K562 (cell line): ENCODE measurements at regions not wholly inside any gene's neighbourhood (a gene's known extent, or its start where the extent isn't known, plus 50 kb on each side); places are given as distances from the start of the nearest gene placed in this dataset.

ENCODE experiments used
- ATAC-seq: fragments of 200-7000 bp; cut with Tn5 transposase; 3 replicates; pipeline ENCODE4 v1.9.1; 2020; ENCODE audit warnings: moderate library complexity
- BruUV-seq: library from RNA; stranded (reverse); fragments of 400-500 nt; replicated peaks from 2 replicates; lab custom pipeline; 2021; lab: Mats Ljungman, UMichigan
- CTCF ChIA-PET: fragments of 300-600 bp; formaldehyde crosslinking; extraction: SDS; loops from one replicate; lab custom pipeline; 2021; ENCODE audit warnings: low intra/inter-chr PET ratio; lab: Yijun Ruan, JAX
- POLR2A ChIA-PET: fragments of 300-600, 350-650 bp; sonication (Branson Sonifier 250); formaldehyde crosslinking; extraction: SDS; loops from one replicate; lab custom pipeline; 2021; ENCODE audit warnings: antibody characterized with exemption, inconsistent platforms; lab: Yijun Ruan, JAX
- DNase-seq, 4 experiments: peaks; one replicate each; pipeline versions ENCODE4 v3.0.0 to v3.0.0-alpha.2; 2011 to 2018; ENCODE audit warnings: low spot score in 3 of 4, mixed read lengths in 3 of 4; ENCODE audit errors: extremely low read depth in 1 of 4
- FAIRE-seq: peaks from 2 replicates; lab custom pipeline; 2011; peaks lifted over from hg19 to GRCh38; lab: Jason Lieb, UNC
- H2AFZ ChIP-seq: 2 replicates; pipeline ENCODE4 v1.6.0; 2011; ENCODE audit warnings: low read depth, low read length, control low read depth, inconsistent platforms
- H3K27ac ChIP-seq: fragments of 200-600 bp; 3 replicates; pipeline ENCODE4 v1.8.0; 2011; ENCODE audit warnings: low read depth, mild to moderate bottlenecking, control low read depth, inconsistent platforms, low read length, moderate library complexity, mixed read lengths; ENCODE audit errors: extremely low read depth
- H3K27me3 ChIP-seq, 2 experiments: fragments of 300-600 bp in 1 of 2; 2 replicates in 1 of 2; 3 replicates in 1 of 2; pipeline versions ENCODE4 v1.6.0 to v1.8.0; 2011; ENCODE audit warnings: inconsistent platforms in 2 of 2, low read length in 2 of 2, mild to moderate bottlenecking in 1 of 2, mixed read lengths in 1 of 2, moderate library complexity in 1 of 2; ENCODE audit not compliant: control insufficient read depth in 2 of 2, insufficient read depth in 2 of 2
- H3K36me3 ChIP-seq: fragments of 300-600 bp; 3 replicates; pipeline ENCODE4 v1.8.0; 2011; ENCODE audit warnings: mild to moderate bottlenecking, low read length, inconsistent platforms; ENCODE audit not compliant: control insufficient read depth, insufficient read depth
- H3K4me1 ChIP-seq, 2 experiments: fragments of 200-600 bp in 1 of 2; replicated peaks in 1 of 2; 2 replicates in 1 of 2; 3 replicates in 1 of 2; pipeline versions ENCODE4 v1.5.1 to v1.8.0; 2011; ENCODE audit warnings: inconsistent platforms in 2 of 2, low read length in 2 of 2, mild to moderate bottlenecking in 1 of 2, mixed read lengths in 1 of 2, moderate library complexity in 1 of 2; ENCODE audit not compliant: control insufficient read depth in 2 of 2, insufficient read depth in 2 of 2
- H3K4me2 ChIP-seq: 2 replicates; pipeline ENCODE4 v1.6.1; 2011; ENCODE audit warnings: low read length, control low read depth, inconsistent platforms, mixed read lengths; ENCODE audit not compliant: insufficient read depth
- H3K4me3 ChIP-seq: fragments of 200-600 bp; sonication (generic), shearing (Covaris generic); 2 replicates; pipeline ENCODE4 v1.5.1; 2016; ENCODE audit warnings: control low read depth, inconsistent platforms
- H3K79me2 ChIP-seq: fragments of 200-600 bp; 3 replicates; pipeline ENCODE4 v1.8.0; 2011; ENCODE audit warnings: low read length, inconsistent platforms; ENCODE audit not compliant: control insufficient read depth, insufficient read depth
- H3K9ac ChIP-seq, 2 experiments: 2 replicates each; pipeline versions ENCODE4 v1.6.0 to v1.6.1; 2011; ENCODE audit warnings: low read depth in 2 of 2, low read length in 2 of 2, control low read depth in 1 of 2, inconsistent platforms in 1 of 2, mild to moderate bottlenecking in 1 of 2, mixed read lengths in 1 of 2; ENCODE audit not compliant: insufficient read depth in 1 of 2
- H3K9me1 ChIP-seq: one replicate; pipeline ENCODE4 v1.6.0; 2011; ENCODE audit warnings: inconsistent platforms, mild to moderate bottlenecking, low read length, moderate library complexity; ENCODE audit not compliant: control insufficient read depth, insufficient read depth
- H3K9me3 ChIP-seq: replicated peaks from 2 replicates; pipeline ENCODE4 v1.5.1; 2011; ENCODE audit warnings: low read depth, low read length, inconsistent platforms; ENCODE audit not compliant: control insufficient read depth, insufficient read depth
- H4K20me1 ChIP-seq: replicated peaks from 2 replicates; pipeline ENCODE4 v1.6.1; 2011; ENCODE audit warnings: low read length, inconsistent platforms, mixed read lengths; ENCODE audit not compliant: control insufficient read depth, insufficient read depth
- CTCFL ChIP-seq: IDR thresholded peaks from 2 replicates; pipeline ENCODE4 v1.6.1; 2011; ENCODE audit warnings: borderline replicate concordance, low read depth, mild to moderate bottlenecking, moderate library complexity, low read length; ENCODE audit not compliant: insufficient read depth, poor library complexity, severe bottlenecking
- FOXP4 ChIP-seq: sonication (generic); formaldehyde crosslinking; IDR thresholded peaks from 2 replicates; pipeline ENCODE4 v1.8.0; 2022; ENCODE audit warnings: mild to moderate bottlenecking, missing genetic modification reagents, borderline replicate concordance
- JUND ChIP-seq, 2 experiments: IDR thresholded peaks; 2 replicates in 1 of 2; 3 replicates in 1 of 2; pipeline ENCODE4 v1.6.1; 2011; ENCODE audit warnings: borderline replicate concordance in 2 of 2, low read depth in 2 of 2, low read length in 2 of 2, improper control_type of control experiment in 1 of 2, missing biosample characterization in 1 of 2, missing genetic modification characterization in 1 of 2, missing genetic modification reagents in 1 of 2
- REST ChIP-seq, 2 experiments: fragments of 450-650 bp; formaldehyde crosslinking in 1 of 2; IDR thresholded peaks; 2 replicates each; pipeline versions ENCODE4 v1.4.0 to v1.6.1; 2014 to 2020; ENCODE audit warnings: mild to moderate bottlenecking in 2 of 2, borderline replicate concordance in 1 of 2, low read depth in 1 of 2
- SMAD3 ChIP-seq: fragments of 450-650 bp; formaldehyde crosslinking; conservative IDR thresholded peaks from 2 replicates; pipeline ENCODE4 v1.4.0; 2020; ENCODE audit warnings: mild to moderate bottlenecking
- TEAD1 ChIP-seq, 2 experiments: fragments of 450-650 bp in 1 of 2; sonication (generic) in 1 of 2; formaldehyde crosslinking; IDR thresholded peaks; 2 replicates each; pipeline versions ENCODE4 v1.4.0 to v1.8.0; 2020 to 2022; ENCODE audit warnings: mild to moderate bottlenecking in 2 of 2, missing genetic modification reagents in 1 of 2
- WGBS: fragments of 100-300 bp; shearing (Covaris generic); methylation state at CpG from one replicate; pipeline ENCODE4 v1.1.6; 2016; ENCODE audit warnings: low coverage, mixed read lengths; ENCODE audit not compliant: insufficient coverage; ENCODE audit errors: missing lambda C conversion rate; 5-methylcytosine and 5-hydroxymethylcytosine counted together
- in situ Hi-C: fragments of 300-500 bp; cut with MboI; formaldehyde crosslinking; loops from 4 replicates; pipeline ENCODE4 v1.15.0; 2018; ENCODE audit warnings: inconsistent platforms, mixed read lengths
- intact Hi-C: fragments of 100-400 bp; cut with micrococcal nuclease; formaldehyde crosslinking; loops from 2 replicates; pipeline ENCODE4 v1.14.2; 2022

GRCh38 chr5:136424835-136425584 is 59.7 kb upstream of the TRPC7 start:
- peak; percentile 75 to 82 (median 80) for DNase-seq
- intact Hi-C loops (loop anchor here (1.0 to 5.0 kb wide), 2 partner anchors 176 to 347 kb away; no protein-coding TSS in a partner anchor), in situ Hi-C loops (loop anchor here (10.0 kb wide), 1 partner anchor 180 kb away; no protein-coding TSS in a partner anchor)
- Histone ChIP-seq H3K9me3 (no peaks in the 10 kb centered on the region), H3K27ac (no peak overlapping the region), H3K27me3 (peaks cover 4 to 6% of the 10 kb centered on the region in 2 experiments; a peak in 4 of 5 replicates), H3K4me1 (no peaks in the 10 kb centered on the region), H3K9me1 (no peaks in the 10 kb centered on the region), H3K4me2 (no peak overlapping the region), H3K4me3 (no peak overlapping the region), H3K36me3 (no peaks in the 10 kb centered on the region), H3K79me2 (no peaks in the 10 kb centered on the region), H2AFZ (no peak overlapping the region), H3K9ac (no peak overlapping the region), H4K20me1 (no peaks in the 10 kb centered on the region)
- peak; percentile 80 for FAIRE-seq
- ChIA-PET POLR2A (no interaction called here), CTCF (no interaction called here)
- 5% methylated on average over 11 of the region's 11 CpGs for WGBS
- peak; percentile 99 for ATAC-seq
- no TSS peak for BruUV-seq
- TF ChIP-seq FOXP4 (CRISPR knock-in tag): no peak
- TF ChIP-seq REST (IDR thresholded peaks at IDR 0.05; ENCODE audit: borderline replicate concordance): peak; percentile 65; the same call in 1 of the 2 replicates
- TF ChIP-seq REST (CRISPR knock-in tag; IDR thresholded peaks at IDR 0.05; ENCODE audit: low read depth): no peak
- peak in 1 of 2 experiments; percentile 42; a peak in 1 of 4 replicates for TF ChIP-seq TEAD1 (CRISPR knock-in tag; IDR thresholded peaks at IDR 0.05)
- TF ChIP-seq JUND (IDR thresholded peaks at IDR 0.05; ENCODE audit: borderline replicate concordance, low read depth, low read length): 0 out of 2 replicates have a peak, but pooled peaks have one; percentile 33
- TF ChIP-seq JUND (tag; IDR thresholded peaks at IDR 0.05; ENCODE audit: borderline replicate concordance, low read depth, low read length): no peak
- no peak for TF ChIP-seq SMAD3 (CRISPR knock-in tag)
- TF ChIP-seq CTCFL: peak; percentile 51
